ENCODE measurements at regions not wholly inside any gene's neighbourhood (a gene's known extent, or its start where the extent isn't known, plus 50 kb on each side); places are given as distances from the start of the nearest gene placed in this dataset.
A peak's percentile ranks its signal among the peaks of the same experiment; 100 is the strongest.

DNA sequence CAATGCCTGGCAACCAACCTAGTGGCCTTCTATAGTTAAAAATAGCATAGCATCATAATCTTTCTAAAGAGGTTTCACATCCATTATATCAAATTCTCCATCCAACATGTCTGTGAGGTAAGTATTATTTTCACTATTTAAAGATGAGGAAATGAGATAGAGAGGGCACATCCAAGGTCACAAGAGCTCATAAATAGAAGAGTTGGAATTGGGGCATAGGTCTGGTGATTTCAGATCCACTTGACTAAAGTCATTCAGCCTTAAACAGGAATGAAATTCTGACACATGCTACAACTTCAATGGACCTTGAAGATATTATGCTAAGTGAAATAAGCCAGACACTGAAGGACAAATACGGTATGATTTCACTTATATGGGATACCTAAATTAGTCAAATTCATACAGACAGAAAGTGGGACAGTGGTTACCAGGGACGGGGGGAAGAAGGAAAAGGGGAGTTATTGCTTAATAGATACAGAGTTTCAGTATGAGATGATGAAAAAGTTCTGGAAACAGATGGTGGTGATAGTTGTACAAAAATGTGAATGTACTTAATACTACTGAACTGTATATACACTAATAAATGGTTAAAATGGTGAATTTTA is 259.6 kb upstream of the NR4A3 start:
- H3K4me2 ChIP-seq (ENCODE audit: low read length), result no peak overlapping the region

DNA sequence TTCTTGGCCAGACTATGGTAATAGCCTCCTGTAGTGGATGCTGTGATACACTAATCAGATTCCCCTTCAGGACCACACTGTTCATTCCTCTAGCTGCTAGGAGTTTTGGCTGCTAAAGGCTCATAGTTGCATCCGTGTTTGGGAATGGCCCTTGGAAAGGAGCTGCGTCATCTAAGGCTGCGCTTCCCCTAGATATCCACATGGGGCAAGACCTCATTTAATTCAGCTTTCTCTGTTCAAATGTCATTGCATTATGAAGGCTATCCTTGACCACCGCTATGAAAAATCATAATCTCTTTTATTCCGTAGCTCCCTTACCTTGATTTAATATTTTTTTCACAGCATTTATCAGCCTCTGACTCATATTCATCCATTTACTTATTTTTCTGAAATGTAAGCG is 258.3 kb upstream of the NR4A3 start:
- H4K20me1 ChIP-seq (ENCODE audit: control insufficient read depth, insufficient read depth, low read depth, low read length), result no peaks in the 10 kb centered on the region
- H3K79me2 ChIP-seq (ENCODE audit: control insufficient read depth, low read length), result no peaks in the 10 kb centered on the region
- H3K27me3 ChIP-seq (ENCODE audit: control insufficient read depth, low read length), result no peaks in the 10 kb centered on the region
- H3K9me3 ChIP-seq (ENCODE audit: control insufficient read depth, insufficient read depth, low read length), result no peaks in the 10 kb centered on the region
- no peaks in the 10 kb centered on the region for H3K36me3 ChIP-seq (ENCODE audit: control insufficient read depth, low read length)
- no peak overlapping the region for H3K27ac ChIP-seq (ENCODE audit: low read depth, low read length)
- H3F3A ChIP-seq (ENCODE audit: control insufficient read depth, insufficient read depth), result no peaks in the 10 kb centered on the region
- H3K4me1 ChIP-seq (ENCODE audit: control insufficient read depth, low read length), result no peaks in the 10 kb centered on the region
- no peaks in the 10 kb centered on the region for H3K9me2 ChIP-seq (replicated peaks; ENCODE audit: control insufficient read depth, low read length)
- no peak for TF ChIP-seq EZH2phosphoT487 (IDR thresholded peaks at IDR 0.05; ENCODE audit: borderline replicate concordance, low read length)
- TF ChIP-seq, protein P1, sequence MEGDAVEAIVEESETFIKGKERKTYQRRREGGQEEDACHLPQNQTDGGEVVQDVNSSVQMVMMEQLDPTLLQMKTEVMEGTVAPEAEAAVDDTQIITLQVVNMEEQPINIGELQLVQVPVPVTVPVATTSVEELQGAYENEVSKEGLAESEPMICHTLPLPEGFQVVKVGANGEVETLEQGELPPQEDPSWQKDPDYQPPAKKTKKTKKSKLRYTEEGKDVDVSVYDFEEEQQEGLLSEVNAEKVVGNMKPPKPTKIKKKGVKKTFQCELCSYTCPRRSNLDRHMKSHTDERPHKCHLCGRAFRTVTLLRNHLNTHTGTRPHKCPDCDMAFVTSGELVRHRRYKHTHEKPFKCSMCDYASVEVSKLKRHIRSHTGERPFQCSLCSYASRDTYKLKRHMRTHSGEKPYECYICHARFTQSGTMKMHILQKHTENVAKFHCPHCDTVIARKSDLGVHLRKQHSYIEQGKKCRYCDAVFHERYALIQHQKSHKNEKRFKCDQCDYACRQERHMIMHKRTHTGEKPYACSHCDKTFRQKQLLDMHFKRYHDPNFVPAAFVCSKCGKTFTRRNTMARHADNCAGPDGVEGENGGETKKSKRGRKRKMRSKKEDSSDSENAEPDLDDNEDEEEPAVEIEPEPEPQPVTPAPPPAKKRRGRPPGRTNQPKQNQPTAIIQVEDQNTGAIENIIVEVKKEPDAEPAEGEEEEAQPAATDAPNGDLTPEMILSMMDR (IDR thresholded peaks at IDR 0.05; ENCODE audit: low read depth, low read length, poor library complexity, severe bottlenecking), result peak; percentile 24
- no peak overlapping the region for H3K4me3 ChIP-seq (ENCODE audit: low read length)
- H3K4me2 ChIP-seq (ENCODE audit: low read length), result no peak overlapping the region

More for the DNA sequence above, 259.6 kb upstream of the NR4A3 start:
- no peaks in the 10 kb centered on the region for H3F3A ChIP-seq (ENCODE audit: control insufficient read depth, insufficient read depth)
- H3K79me2 ChIP-seq (ENCODE audit: control insufficient read depth, low read length), result no peaks in the 10 kb centered on the region
- no peaks in the 10 kb centered on the region for H3K4me1 ChIP-seq (ENCODE audit: control insufficient read depth, low read length)
- H3K9me2 ChIP-seq (replicated peaks; ENCODE audit: control insufficient read depth, low read length), result no peaks in the 10 kb centered on the region
- no peak for TF ChIP-seq EZH2phosphoT487 (IDR thresholded peaks at IDR 0.05; ENCODE audit: borderline replicate concordance, low read length)
- TF ChIP-seq, protein P1 (IDR thresholded peaks at IDR 0.05; ENCODE audit: low read depth, low read length, poor library complexity, severe bottlenecking), result no peak
- H3K4me3 ChIP-seq (ENCODE audit: low read length), result no peak overlapping the region
- H3K9me3 ChIP-seq (ENCODE audit: control insufficient read depth, insufficient read depth, low read length), result no peaks in the 10 kb centered on the region
- no peaks in the 10 kb centered on the region for H3K36me3 ChIP-seq (ENCODE audit: control insufficient read depth, low read length)
- no peak overlapping the region for H3K27ac ChIP-seq (ENCODE audit: low read depth, low read length)
- H4K20me1 ChIP-seq (ENCODE audit: control insufficient read depth, insufficient read depth, low read depth, low read length), result no peaks in the 10 kb centered on the region
- H3K27me3 ChIP-seq (ENCODE audit: control insufficient read depth, low read length), result no peaks in the 10 kb centered on the region

DNA sequence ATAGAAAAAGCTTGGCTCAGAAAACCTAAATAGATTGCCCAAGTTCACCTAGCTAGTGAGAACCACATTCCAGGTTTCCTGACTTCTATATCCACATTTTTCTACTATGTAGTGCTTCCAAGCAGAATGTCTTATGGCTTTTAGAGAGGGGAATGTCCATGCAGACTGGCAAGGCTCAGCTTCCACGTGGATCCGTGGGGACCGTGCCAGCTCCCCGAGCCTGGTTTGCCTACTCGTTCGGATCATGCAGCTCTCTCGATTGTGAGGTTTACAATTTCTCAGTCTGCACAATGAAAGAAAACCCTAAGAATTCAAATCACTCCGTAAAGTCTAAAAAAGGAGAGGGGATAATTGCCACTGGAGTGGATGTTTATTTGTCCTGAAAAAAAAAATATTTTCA is 256.5 kb upstream of the NR4A3 start:
- no peak overlapping the region for H3K27ac ChIP-seq (ENCODE audit: low read depth, low read length)
- no peaks in the 10 kb centered on the region for H3K27me3 ChIP-seq (ENCODE audit: control insufficient read depth, low read length)
- H3F3A ChIP-seq (ENCODE audit: control insufficient read depth, insufficient read depth), result no peaks in the 10 kb centered on the region
- no peaks in the 10 kb centered on the region for H3K36me3 ChIP-seq (ENCODE audit: control insufficient read depth, low read length)
- no peaks in the 10 kb centered on the region for H3K4me1 ChIP-seq (ENCODE audit: control insufficient read depth, low read length)
- no peaks in the 10 kb centered on the region for H3K9me2 ChIP-seq (replicated peaks; ENCODE audit: control insufficient read depth, low read length)
- H3K4me3 ChIP-seq (ENCODE audit: low read length), result no peak overlapping the region
- TF ChIP-seq, protein P1 (IDR thresholded peaks at IDR 0.05; ENCODE audit: low read depth, low read length, poor library complexity, severe bottlenecking), result no peak
- H3K79me2 ChIP-seq (ENCODE audit: control insufficient read depth, low read length), result no peaks in the 10 kb centered on the region
- no peak overlapping the region for H3K4me2 ChIP-seq (ENCODE audit: low read length)
- H3K9me3 ChIP-seq (ENCODE audit: control insufficient read depth, insufficient read depth, low read length), result no peaks in the 10 kb centered on the region
- H4K20me1 ChIP-seq (ENCODE audit: control insufficient read depth, insufficient read depth, low read depth, low read length), result no peaks in the 10 kb centered on the region

Data from DOHH2 (cell line).